Spleen (tissue), 11 donors: ENCODE measurements at regions not wholly inside any gene's neighbourhood (a gene's known extent, or its start where the extent isn't known, plus 50 kb on each side); places are given as distances from the start of the nearest gene placed in this dataset.

Experiments
- DNase-seq: peaks from one replicate; pipeline ENCODE4 v3.0.0-alpha.2; 2020
- H3K27ac ChIP-seq, 8 donors: fragments of 200-600 bp; sonication (generic) in 7 of 8; 1 replicate in 4 of 8; 2 replicates in 4 of 8; pipeline versions ENCODE4 v1.5.0 to v1.8.0; 2016 to 2021; ENCODE audit warnings: inconsistent platforms in 4 of 8, mild to moderate bottlenecking in 4 of 8, moderate library complexity in 1 of 8
- H3K27me3 ChIP-seq, 7 donors: fragments of 200-600 bp; sonication (generic) in 6 of 7; replicated peaks in 1 of 7; 1 replicate in 4 of 7; 2 replicates in 3 of 7; pipeline versions ENCODE4 v1.5.0 to v1.8.0; 2016 to 2021; ENCODE audit warnings: inconsistent platforms in 3 of 7, mild to moderate bottlenecking in 1 of 7
- H3K36me3 ChIP-seq, 6 donors: fragments of 200-600 bp; sonication (generic) in 5 of 6; 1 replicate in 4 of 6; 2 replicates in 2 of 6; pipeline versions ENCODE4 v1.5.0 to v1.8.0; 2016 to 2021; ENCODE audit warnings: inconsistent platforms in 2 of 6
- H3K4me1 ChIP-seq, 6 donors: fragments of 200-600 bp; sonication (generic) in 5 of 6; 1 replicate in 3 of 6; 2 replicates in 3 of 6; pipeline versions ENCODE4 v1.5.0 to v1.8.0; 2016 to 2021; ENCODE audit warnings: inconsistent platforms in 3 of 6
- H3K4me3 ChIP-seq, 8 donors: fragments of 200-600 bp; sonication (generic) in 7 of 8; 1 replicate in 4 of 8; 2 replicates in 4 of 8; pipeline versions ENCODE4 v1.5.0 to v1.8.0; 2016 to 2021; ENCODE audit warnings: inconsistent platforms in 4 of 8, mild to moderate bottlenecking in 4 of 8, moderate library complexity in 2 of 8
- H3K9me3 ChIP-seq, 8 donors: fragments of 200-600 bp; sonication (generic) in 7 of 8; 1 replicate in 4 of 8; 2 replicates in 4 of 8; pipeline versions ENCODE4 v1.5.0 to v1.8.0; 2016 to 2021; ENCODE audit warnings: inconsistent platforms in 4 of 8
- CTCF ChIP-seq, 11 experiments: fragments of 200-600 bp in 7 of 11; fragments of 450-650 bp in 4 of 11; sonication (generic) in 4 of 11; IDR thresholded peaks in 8 of 11; conservative IDR thresholded peaks in 3 of 11; 1 replicate in 7 of 11; 2 replicates in 4 of 11; pipeline versions ENCODE4 v1.4.0 to v1.8.0; 2016 to 2021; ENCODE audit warnings: antibody characterized with exemption in 11 of 11, inconsistent platforms in 4 of 11, mild to moderate bottlenecking in 1 of 11
- POLR2A ChIP-seq, 3 donors: fragments of 450-650 bp; IDR thresholded peaks; one replicate each; pipeline ENCODE4 v1.5.1; 2017; ENCODE audit warnings: antibody characterized with exemption in 3 of 3, mild to moderate bottlenecking in 1 of 3
- POLR2AphosphoS5 ChIP-seq, 3 donors: sonication (generic); formaldehyde crosslinking; IDR thresholded peaks; one replicate each; pipeline ENCODE4 v1.5.1; 2017; ENCODE audit warnings: antibody characterized with exemption in 3 of 3
- WGBS, 5 donors: extraction: QIAGEN DNeasy Blood & Tissue Kit in 3 of 5; methylation state at CpG; one replicate each; pipeline versions ENCODE4 v1.1.5 to v1.1.7; 2013 to 2018; 5-methylcytosine and 5-hydroxymethylcytosine counted together
- intact Hi-C: fragments of 100-400 bp; cut with DNase I; formaldehyde crosslinking; loops from one replicate; pipeline ENCODE4 v1.15.0; 2023; ENCODE audit warnings: low total_unique reads
- donor health status: healthy with polysubstance abuse.
- donor health status: DM: no; HTN: no; CAD: no; lungs with moderate emphysema.
- donor health status: DM: no; HTN: no; CAD: no.
- donor health status: Bipolar disorder and iron deficiency.
- donor health status: healthy.
- donor health status: DM: no; HTN: no; CAD: no.
- donor health status: DM: yes; HTN: yes; CAD: no.

GRCh38 chr10:65301181-65301580 is 1624.7 kb upstream of the LRRTM3 start:
- intact Hi-C loops = no loop called here

GRCh38 chr10:65306201-65306600 is 1619.6 kb upstream of the LRRTM3 start:
- Histone ChIP-seq H3K27ac (no peak overlapping the region), H3K36me3 (no peaks in the 10 kb centered on the region), H3K9me3 (no peaks in the 10 kb centered on the region), H3K4me1 (no peaks in the 10 kb centered on the region), H3K4me3 (no peak overlapping the region), H3K27me3 (no peaks in the 10 kb centered on the region)
- 72 to 92% (median 78%) methylated on average over 2 of the region's 2 CpGs for WGBS, 5 donors
- intact Hi-C loops = no loop called here
- TF ChIP-seq CTCF (IDR thresholded peaks at IDR 0.05 in 8 of 11, conservative IDR thresholded peaks at IDR 0.05 in 3 of 11) (no peak), POLR2A (IDR thresholded peaks at IDR 0.05) (no peak), POLR2AphosphoS5 (IDR thresholded peaks at IDR 0.05) (no peak)
- DNase-seq = no peak

More at GRCh38 chr10:65301181-65301580, 1624.7 kb upstream of the LRRTM3 start:
- Histone ChIP-seq H3K4me1 (no peaks in the 10 kb centered on the region), H3K36me3 (no peaks in the 10 kb centered on the region), H3K27me3 (no peaks in the 10 kb centered on the region), H3K27ac (no peak overlapping the region), H3K4me3 (no peak overlapping the region), H3K9me3 (no peaks in the 10 kb centered on the region)
- WGBS, 5 donors = 83 to 92% (median 87%) methylated on average over 3 of the region's 3 CpGs
- no peak for DNase-seq
- TF ChIP-seq POLR2AphosphoS5 (IDR thresholded peaks at IDR 0.05) (no peak), CTCF (IDR thresholded peaks at IDR 0.05 in 8 of 11, conservative IDR thresholded peaks at IDR 0.05 in 3 of 11) (no peak), POLR2A (IDR thresholded peaks at IDR 0.05) (no peak)

- no peak for TF ChIP-seq POLR2AphosphoS5 (IDR thresholded peaks at IDR 0.05)
- no peak for TF ChIP-seq POLR2A (IDR thresholded peaks at IDR 0.05)
- TF ChIP-seq CTCF (IDR thresholded peaks at IDR 0.05 in 8 of 11, conservative IDR thresholded peaks at IDR 0.05 in 3 of 11) = no peak
- Histone ChIP-seq H3K9me3 (peaks cover 0 to 4% (median 0%) of the 10 kb centered on the region in 8 donors), H3K27me3 (no peaks in the 10 kb centered on the region), H3K4me1 (no peaks in the 10 kb centered on the region), H3K4me3 (no peak overlapping the region), H3K36me3 (no peaks in the 10 kb centered on the region), H3K27ac (no peak overlapping the region)
- DNase-seq = no peak
- intact Hi-C loops = no loop called here
Measured at GRCh38 chr10:65312876-65313275, 1613.0 kb upstream of the LRRTM3 start.

- TF ChIP-seq POLR2A (IDR thresholded peaks at IDR 0.05) (no peak), POLR2AphosphoS5 (IDR thresholded peaks at IDR 0.05) (no peak), CTCF (IDR thresholded peaks at IDR 0.05 in 8 of 11, conservative IDR thresholded peaks at IDR 0.05 in 3 of 11) (no peak)
- Histone ChIP-seq H3K4me1 (no peaks in the 10 kb centered on the region), H3K4me3 (no peak overlapping the region), H3K27me3 (no peaks in the 10 kb centered on the region), H3K9me3 (peaks cover 0 to 4% (median 0%) of the 10 kb centered on the region in 8 donors), H3K36me3 (no peaks in the 10 kb centered on the region), H3K27ac (no peak overlapping the region)
- intact Hi-C loops = no loop called here
- no peak for DNase-seq
- WGBS, 5 donors = 82 to 94% (median 91%) methylated on average over 2 of the region's 2 CpGs
Measured at GRCh38 chr10:65313406-65313805, 1612.4 kb upstream of the LRRTM3 start.
